HG02938 (cell line): ENCODE measurements at regions not wholly inside any gene's neighbourhood (a gene's known extent, or its start where the extent isn't known, plus 50 kb on each side); places are given as distances from the start of the nearest gene placed in this dataset.
"Not testable (repeated sequence)": the region's sequence is repeated elsewhere in the genome, so short reads cannot be mapped to it uniquely, and the experiment has no call there.

ENCODE experiments used
- ATAC-seq: cut with Tn5 transposase; IDR thresholded peaks from one replicate; pipeline ENCODE4 v1.9.1; 2021; ENCODE audit warnings: mild to moderate bottlenecking, moderate library complexity; ENCODE audit not compliant: unreplicated experiment

GRCh38 chr2:236632295-236633218, 62.9 kb downstream of the ACKR3 start:
- ATAC-seq: no peak

DNA sequence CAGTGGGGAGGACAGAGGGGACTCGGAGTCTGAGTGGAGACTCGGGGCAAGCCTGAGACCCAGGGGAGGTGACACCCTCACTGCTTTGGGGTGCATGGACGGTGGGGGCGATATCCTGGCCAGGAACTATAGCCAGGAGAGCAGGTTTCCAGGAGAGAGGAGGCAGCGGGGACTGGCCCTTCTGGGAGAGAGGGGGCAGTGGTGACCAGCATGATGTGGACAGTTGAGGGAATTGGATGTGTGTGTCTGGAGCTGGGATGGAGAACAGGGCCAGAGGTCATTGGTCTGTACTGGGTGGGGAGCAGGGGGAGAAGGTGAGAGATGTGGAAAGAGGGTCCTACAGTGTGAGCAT, 63.6 kb downstream of the ACKR3 start:
- ATAC-seq: no peak

GRCh38 chr2:236633775-236634560, 64.3 kb downstream of the ACKR3 start:
- no peak for ATAC-seq

DNA sequence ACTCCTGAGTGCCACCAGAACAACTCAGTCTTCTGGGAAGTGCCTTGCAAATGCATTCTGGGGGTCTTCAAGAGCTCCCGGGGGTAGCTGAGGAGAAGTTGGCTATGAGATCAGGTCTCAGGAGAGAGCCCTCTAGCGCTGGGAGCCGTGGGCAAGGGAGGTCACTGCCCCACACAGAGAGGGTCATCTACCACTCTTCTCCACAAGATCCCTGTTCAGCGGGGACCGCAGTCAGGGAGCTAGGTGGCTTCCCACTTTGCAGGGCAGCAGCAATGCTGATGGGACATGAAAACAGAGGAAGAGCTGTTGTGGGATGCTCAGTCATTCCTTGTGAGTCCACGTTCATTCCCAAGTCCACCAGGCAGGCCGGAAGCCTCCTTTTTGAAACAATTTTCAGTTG, 66.6 kb downstream of the ACKR3 start:
- no peak for ATAC-seq

DNA sequence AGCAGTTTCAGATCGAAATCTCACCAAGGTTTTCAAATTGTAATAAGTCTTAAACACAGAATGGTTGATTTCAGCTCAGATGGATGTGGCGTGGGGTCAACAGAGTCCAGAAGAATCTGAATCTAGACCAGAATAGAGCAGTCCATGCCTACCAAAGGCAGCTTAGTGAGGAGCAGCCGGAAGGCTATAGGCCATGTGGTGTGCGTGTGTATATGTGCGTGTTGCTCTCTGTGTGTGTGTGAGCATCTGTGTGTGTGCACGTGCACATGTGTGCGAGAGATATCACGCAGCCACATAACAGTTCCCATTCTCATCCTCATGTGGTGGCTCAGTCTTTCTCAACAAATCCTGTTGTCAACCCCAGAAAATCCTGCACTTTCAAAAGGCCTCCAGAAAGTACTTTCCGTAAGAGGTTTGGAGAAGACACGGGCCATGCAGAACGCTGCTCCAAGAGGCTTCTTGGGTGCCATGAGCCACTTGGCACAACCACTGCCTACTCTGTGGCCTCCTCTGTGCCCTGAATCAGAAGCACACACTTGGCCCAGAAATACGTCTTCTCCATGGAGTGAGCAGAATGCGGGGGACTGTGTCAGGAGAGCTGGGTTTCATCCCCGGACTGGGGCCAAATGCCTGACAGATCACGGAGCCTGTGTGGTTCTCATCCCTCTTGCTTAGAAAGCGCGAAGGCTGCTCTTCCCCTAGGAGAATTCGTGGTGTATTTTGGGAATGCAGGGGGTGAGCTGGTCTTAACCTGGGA, 67.3 kb downstream of the ACKR3 start:
- ATAC-seq: no peak

DNA sequence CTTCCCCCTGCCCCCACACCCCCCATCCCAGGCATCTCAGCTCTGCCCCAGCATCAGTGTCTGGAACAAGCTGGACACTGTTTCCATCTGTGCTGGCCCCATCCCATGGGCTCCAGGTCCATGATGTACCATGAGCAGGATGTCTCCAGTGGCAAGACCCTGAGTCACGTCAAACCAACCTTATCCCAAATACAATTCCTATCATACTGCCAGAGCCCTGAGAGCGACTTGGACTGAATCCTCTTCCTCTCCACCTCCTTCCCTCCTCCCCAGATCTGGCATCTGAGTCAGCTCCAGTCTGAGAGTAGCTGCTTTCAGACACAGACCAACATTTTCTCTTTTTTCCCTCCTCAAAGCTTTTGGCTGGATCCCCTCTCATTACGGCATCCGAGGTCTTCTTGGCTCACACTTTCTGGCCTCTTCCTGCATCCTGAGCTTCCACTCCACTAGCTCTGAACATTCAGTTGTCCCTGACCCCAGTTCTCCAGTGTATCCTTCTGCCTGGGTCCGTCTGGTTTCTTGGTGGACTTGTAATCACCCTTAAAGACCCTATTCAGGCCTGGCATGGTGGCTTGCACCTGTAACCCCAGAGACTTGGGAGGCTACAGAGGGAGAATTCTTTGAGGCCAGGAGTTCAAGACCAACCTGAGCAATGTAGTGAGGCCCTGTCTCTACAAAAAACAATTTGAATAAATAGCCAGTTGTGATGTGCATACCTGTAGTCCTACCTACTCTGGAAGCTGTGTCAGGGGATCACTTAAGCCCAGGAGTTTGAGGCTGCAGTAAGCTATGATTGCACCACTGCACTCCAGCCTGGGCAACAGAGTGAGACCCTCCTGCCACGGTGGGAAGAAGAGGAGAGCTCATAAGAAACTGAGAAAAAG, 68.3 kb downstream of the ACKR3 start:
- no peak for ATAC-seq

- ATAC-seq: no peak
Observed at GRCh38 chr2:236638707-236639106, 69.1 kb downstream of the ACKR3 start.

GRCh38 chr2:236639461-236640235, 70.0 kb downstream of the ACKR3 start:
- no peak for ATAC-seq

GRCh38 chr2:236641051-236641726, 71.6 kb downstream of the ACKR3 start:
- ATAC-seq: no peak

DNA sequence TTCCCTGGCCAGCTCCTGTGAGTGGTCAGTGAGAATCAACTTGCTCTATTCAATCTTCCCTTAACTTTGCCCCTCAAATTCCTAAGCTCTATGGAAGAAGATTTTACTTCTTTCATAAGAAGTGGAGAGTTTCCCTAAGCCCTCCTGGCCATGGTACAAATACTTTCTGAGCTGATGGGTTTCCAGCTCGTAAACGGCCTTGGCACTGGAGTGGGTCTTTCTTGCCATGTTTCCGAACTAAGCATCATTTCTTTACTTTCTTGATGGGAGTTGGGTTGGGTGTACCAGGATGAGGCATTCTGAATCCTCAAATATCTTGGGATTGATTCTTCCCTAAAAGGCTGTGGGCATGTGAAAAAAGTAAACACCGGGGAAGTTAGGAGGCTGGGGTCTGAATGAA, 72.5 kb downstream of the ACKR3 start:
- ATAC-seq: no peak

DNA sequence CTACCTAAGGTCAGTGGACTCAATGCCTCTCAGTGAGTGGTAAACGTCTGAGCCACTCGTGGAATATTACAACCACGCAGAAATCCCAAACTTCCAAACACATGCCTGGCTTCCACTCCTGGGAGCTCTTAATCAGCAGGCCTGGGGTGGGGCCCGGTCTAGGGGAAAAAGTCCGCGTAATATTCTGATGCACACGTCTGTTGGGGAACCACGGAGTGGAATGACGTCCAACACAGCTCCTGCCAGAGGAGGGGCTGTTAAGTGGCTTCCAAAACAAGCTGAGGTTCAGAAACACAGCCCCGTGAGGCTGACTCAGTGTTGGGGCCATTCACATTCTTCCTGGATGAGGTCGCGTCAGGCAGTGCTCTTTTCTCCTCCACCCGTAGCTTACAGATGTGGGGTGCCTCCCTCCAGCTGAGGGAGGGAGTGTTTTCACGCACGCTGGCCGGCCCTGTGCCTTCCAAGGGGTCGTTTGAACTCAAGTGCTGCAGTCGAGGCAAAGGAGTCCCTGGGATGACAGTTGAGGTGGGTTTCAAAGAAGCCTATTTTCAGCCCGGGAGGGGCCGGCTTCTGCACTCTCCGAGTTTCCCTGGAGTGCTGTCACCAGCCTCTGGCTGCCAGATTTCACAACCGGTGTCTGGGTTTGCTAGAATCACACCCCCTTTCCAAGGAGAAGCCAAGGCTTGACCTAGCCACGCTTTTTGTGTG, 73.1 kb downstream of the ACKR3 start:
- no peak for ATAC-seq

DNA sequence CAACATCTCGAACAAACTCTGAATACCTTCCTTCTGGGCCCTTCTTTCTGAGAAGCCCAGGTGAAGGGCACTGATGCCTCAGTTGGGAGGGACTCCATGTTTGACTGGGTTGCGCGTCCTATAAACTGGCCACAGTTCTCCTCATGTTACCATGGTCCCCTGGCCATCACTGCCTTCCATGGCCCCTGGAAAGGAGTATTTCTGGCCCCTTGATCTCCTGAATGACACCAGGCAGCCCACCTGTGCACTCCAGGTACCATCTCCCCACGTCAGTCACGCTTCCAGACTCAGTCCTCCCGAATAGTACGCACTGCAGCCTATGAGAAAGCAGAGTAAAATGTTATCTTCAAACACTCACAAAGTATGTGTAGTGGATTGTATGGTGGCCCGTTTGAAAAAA, 73.9 kb downstream of the ACKR3 start:
- no peak for ATAC-seq

DNA sequence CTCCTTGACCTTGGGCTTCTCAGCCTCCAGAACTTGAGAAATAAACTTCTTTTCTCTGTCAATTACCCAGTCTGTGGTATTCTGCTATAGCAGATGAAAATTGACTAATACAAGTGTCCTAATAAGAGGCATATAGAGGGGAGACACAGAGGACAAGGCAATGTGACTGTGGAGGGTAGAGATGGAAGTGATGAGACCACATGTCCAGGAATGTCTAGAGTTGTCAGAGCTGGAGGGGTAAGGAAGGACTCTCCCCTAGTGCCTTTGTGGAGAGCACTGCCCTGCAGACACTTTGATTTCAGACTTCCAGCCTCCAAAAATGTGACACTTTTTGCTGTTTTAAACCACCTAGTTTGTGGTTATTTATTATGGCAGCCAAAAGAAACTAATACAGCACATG, 74.4 kb downstream of the ACKR3 start:
- ATAC-seq: no peak

DNA sequence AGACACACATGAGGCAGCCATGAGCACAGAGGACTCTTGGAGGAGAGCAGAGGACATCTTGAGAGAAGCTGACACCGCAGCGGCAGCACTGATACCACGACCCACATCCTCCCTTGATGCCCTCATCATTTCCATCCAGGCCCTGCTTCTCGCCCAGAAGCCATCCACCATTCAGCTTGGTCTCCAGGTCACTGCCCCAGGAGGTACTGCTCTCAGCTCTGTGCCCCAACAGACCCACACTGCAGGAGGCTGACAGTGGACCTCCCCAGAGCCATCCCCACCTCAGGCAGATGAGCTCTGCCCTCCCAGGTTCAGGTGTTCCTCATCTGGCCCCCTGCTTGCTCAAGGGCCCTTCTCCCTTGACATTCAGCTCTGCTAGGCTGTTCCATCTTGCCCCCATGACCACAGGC, 74.9 kb downstream of the ACKR3 start:
- ATAC-seq: no peak

DNA sequence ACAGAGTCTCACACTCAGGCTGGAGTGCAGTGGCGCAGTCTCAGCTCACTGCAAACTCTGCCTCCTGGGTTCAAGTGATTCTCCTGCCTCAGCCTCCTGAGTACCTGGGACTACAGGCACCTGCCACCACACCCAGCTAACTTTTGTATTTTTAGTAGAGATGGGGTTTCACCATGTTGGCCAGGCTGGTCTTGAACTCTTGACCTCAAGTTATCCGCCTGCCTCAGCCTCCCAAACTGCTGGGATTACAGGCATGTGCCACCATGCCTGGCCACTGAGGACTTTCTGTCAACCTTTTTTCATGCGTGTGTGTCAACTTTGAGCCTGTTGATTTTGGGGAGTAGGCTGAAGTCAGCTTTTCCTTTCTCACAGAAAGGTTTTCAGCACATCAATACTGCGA, 75.5 kb downstream of the ACKR3 start:
- not testable (repeated sequence) for ATAC-seq

DNA sequence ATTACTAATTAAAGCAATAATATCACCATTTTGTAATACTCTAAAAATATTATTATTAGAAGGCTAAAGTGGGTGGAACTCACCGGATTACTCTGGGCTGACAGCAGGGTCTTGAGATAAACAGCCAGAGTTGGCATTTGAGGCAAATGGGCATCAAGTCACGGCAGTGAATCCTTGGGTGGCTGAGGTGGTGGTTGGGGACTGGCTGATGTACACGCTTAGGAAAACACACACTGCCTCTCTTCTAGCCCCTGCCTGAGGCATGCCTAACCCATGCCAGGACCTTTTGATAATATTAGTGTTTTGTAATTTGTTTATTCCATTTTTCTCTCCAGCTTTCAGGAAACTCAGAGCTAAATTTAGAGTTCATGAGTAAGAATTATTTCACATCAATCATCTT, 76.8 kb downstream of the ACKR3 start:
- ATAC-seq: no peak

DNA sequence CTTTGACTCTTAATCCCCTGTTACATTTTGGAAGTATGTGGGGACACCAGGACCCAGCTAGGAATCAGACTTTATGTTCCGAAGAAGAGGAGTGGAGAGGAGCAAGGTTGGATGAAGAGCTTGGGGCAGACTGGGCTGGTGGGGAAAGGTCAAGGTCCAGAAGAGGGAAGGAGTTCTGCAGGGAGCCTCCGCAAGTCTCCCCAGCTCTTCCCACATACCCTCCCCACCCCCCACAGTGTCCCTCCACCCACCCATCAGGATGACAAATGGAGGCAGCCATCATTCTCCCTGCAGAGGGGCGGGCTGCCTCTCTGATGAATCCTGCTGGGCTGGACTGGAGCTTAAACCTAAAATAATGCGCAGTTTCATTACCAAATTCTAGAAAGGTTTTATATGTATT, 77.2 kb downstream of the ACKR3 start:
- ATAC-seq: no peak

DNA sequence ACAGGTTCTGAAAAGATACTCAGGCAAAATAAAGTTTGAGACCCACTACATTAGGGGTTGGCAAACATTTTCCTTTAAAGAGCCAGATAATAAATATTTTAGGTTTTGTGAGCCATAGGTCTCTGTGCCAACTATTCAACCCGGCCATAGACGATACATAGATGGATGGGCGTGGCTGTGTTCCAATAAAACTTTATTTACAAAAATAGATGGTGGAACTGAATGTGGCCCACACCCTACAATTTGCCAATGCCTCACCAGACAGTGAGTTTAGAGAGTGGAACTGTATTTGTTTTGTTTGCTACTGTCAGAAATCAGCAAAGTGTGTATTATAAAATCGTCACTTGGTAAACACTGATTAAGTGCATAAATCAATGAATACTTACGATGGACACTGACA, 78.0 kb downstream of the ACKR3 start:
- ATAC-seq: no peak

GRCh38 chr2:236653863-236654262, 84.2 kb downstream of the ACKR3 start:
- ATAC-seq: no peak
